HEK293 (cell line): ENCODE measurements at regions not wholly inside any gene's neighbourhood (a gene's known extent, or its start where the extent isn't known, plus 50 kb on each side); places are given as distances from the start of the nearest gene placed in this dataset.

Experiments used
- ZBTB11 ChIP-seq: fragments of 450-650 bp; formaldehyde crosslinking; conservative IDR thresholded peaks from 2 replicates; pipeline ENCODE4 v1.5.1; 2016; ENCODE audit warnings: low read depth, missing biosample characterization, missing genetic modification characterization
- TF ChIP-seq, protein P1 (sequence below): fragments of 450-650 bp; formaldehyde crosslinking; IDR thresholded peaks from 2 replicates; pipeline ENCODE4 v1.5.1; 2016; ENCODE audit warnings: missing biosample characterization, missing genetic modification characterization
- TF ChIP-seq, protein P2 (sequence below): fragments of 450-650 bp; formaldehyde crosslinking; IDR thresholded peaks from 2 replicates; pipeline ENCODE4 v1.5.0; 2017; ENCODE audit warnings: missing biosample characterization, missing genetic modification characterization, borderline replicate concordance
- TF ChIP-seq, protein P3 (sequence below): sonication (generic); formaldehyde crosslinking; IDR thresholded peaks from 2 replicates; pipeline ENCODE4 v1.8.1; 2022; ENCODE audit warnings: mild to moderate bottlenecking, moderate library complexity, missing genetic modification reagents

- TF ChIP-seq, protein P1, sequence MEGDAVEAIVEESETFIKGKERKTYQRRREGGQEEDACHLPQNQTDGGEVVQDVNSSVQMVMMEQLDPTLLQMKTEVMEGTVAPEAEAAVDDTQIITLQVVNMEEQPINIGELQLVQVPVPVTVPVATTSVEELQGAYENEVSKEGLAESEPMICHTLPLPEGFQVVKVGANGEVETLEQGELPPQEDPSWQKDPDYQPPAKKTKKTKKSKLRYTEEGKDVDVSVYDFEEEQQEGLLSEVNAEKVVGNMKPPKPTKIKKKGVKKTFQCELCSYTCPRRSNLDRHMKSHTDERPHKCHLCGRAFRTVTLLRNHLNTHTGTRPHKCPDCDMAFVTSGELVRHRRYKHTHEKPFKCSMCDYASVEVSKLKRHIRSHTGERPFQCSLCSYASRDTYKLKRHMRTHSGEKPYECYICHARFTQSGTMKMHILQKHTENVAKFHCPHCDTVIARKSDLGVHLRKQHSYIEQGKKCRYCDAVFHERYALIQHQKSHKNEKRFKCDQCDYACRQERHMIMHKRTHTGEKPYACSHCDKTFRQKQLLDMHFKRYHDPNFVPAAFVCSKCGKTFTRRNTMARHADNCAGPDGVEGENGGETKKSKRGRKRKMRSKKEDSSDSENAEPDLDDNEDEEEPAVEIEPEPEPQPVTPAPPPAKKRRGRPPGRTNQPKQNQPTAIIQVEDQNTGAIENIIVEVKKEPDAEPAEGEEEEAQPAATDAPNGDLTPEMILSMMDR, result no peak
- TF ChIP-seq, protein P2, sequence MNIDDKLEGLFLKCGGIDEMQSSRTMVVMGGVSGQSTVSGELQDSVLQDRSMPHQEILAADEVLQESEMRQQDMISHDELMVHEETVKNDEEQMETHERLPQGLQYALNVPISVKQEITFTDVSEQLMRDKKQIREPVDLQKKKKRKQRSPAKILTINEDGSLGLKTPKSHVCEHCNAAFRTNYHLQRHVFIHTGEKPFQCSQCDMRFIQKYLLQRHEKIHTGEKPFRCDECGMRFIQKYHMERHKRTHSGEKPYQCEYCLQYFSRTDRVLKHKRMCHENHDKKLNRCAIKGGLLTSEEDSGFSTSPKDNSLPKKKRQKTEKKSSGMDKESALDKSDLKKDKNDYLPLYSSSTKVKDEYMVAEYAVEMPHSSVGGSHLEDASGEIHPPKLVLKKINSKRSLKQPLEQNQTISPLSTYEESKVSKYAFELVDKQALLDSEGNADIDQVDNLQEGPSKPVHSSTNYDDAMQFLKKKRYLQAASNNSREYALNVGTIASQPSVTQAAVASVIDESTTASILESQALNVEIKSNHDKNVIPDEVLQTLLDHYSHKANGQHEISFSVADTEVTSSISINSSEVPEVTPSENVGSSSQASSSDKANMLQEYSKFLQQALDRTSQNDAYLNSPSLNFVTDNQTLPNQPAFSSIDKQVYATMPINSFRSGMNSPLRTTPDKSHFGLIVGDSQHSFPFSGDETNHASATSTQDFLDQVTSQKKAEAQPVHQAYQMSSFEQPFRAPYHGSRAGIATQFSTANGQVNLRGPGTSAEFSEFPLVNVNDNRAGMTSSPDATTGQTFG (tag by site-specific recombination), result no peak
- TF ChIP-seq, protein P3, sequence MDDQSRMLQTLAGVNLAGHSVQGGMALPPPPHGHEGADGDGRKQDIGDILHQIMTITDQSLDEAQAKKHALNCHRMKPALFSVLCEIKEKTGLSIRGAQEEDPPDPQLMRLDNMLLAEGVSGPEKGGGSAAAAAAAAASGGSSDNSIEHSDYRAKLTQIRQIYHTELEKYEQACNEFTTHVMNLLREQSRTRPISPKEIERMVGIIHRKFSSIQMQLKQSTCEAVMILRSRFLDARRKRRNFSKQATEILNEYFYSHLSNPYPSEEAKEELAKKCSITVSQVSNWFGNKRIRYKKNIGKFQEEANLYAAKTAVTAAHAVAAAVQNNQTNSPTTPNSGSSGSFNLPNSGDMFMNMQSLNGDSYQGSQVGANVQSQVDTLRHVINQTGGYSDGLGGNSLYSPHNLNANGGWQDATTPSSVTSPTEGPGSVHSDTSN (CRISPR knock-in tag), result no peak
- TF ChIP-seq ZBTB11, result no peak
These were observed 342.5 kb upstream of the NDST3 start for GRCh38 chr4:117691572-117692351.
